HG02970 (cell line): ENCODE measurements at regions not wholly inside any gene's neighbourhood (a gene's known extent, or its start where the extent isn't known, plus 50 kb on each side); places are given as distances from the start of the nearest gene placed in this dataset.
"Not testable (repeated sequence)": the region's sequence is repeated elsewhere in the genome, so short reads cannot be mapped to it uniquely, and the experiment has no call there.

Experiments
- ATAC-seq: cut with Tn5 transposase; IDR thresholded peaks from one replicate; pipeline ENCODE4 v1.9.1; 2021; ENCODE audit warnings: mild to moderate bottlenecking, moderate library complexity, moderate number of reproducible peaks; ENCODE audit not compliant: unreplicated experiment, low FRiP score

DNA sequence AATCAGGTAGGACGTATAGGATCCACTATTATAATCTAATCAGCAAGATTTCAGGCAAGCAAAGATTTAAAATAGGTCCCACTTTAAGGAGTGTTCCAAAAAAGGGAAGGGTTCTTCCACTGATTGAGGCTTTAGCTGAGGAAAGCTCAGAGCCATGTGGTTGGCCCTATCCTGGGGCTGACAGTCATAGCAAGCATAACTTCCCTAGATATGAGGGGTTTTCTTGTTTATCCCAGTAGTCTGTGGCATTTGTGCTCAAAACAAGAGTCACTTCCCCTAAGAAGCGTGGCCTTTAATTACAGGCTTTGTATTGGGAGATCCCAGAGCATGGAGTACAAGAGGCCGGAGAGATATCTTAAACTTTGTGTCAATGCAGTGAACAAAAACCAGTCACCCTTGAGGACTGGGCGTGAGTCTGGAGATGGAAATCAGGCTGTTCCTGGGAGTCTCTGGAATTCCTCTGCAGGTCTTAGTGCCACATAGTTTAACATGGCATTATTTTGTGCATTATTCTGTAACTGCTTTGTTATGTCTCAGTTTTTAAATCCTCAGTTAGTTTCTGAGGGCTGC lies 136.9 kb upstream of the FBXO11 start:
- no peak for ATAC-seq

DNA sequence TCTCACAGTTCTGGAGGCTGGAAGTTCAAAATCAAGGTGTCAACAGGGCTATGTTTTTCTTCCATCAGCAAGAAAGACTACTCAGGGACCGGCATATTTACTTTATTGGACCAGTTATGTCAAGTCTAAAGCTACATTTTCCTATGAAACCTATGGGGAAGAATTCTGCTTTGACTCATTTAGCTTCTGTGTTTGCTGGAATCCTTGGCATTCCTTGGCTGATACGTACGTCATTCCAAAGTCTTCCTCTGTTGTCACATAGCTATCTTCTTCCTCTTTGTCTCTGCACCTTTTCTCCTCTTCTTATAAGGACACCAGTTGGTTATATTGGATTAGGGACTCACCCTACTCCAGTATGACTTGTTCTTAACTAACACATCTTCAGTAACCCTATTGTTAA lies 137.4 kb upstream of the FBXO11 start:
- no peak for ATAC-seq

DNA sequence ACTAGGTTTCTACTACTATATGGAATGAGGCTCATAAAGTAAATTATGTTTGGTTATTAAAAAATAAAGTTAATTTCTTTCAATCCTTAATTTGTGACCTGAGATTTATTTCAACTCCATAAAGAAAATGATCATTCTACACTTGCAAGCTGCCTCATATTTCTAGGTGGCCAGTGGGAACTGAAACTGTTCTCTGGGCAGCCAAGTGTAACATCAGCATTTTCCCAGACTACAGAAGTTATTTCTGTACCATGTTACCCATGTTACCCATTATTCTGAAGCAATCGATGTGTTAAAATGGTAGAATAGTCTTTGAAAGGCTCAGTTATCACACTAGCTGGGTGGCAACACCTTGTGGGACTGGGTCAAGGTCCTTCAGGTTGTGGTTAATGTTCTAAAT lies 139.3 kb upstream of the FBXO11 start:
- no peak for ATAC-seq

DNA sequence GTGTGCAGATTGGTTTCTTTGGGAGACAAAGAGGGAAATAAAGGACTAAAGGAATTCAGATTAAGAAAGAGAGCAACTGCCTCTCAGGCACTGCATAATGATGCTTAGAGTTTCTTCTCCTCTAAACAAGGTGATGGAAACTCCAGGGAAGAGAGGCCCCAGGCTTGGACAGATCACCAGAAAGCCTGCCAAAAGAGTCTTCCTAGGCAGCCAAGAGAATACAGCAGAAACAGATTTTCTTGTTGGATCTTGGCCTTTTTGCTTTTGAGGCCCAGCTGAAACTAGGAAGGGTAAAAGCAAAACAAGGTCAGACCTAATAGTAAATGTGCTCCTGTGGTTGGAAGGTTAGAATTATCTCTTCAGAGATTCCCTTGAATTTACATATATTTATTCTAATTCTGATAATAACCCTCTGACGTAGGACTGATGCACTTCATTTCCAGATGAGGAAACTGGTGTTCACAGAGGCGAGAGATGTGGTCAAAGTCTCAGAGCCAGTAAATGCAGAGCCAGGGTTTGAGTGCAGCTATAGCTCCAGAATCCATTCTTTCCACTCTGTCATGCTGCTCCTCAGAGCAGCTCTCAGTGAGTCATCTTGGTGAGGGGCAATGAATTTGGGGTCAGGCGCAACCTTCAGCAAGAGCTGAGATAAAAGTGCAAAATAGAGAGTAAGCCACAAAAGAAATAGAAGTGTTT lies 142.3 kb upstream of the FBXO11 start:
- ATAC-seq = no peak

DNA sequence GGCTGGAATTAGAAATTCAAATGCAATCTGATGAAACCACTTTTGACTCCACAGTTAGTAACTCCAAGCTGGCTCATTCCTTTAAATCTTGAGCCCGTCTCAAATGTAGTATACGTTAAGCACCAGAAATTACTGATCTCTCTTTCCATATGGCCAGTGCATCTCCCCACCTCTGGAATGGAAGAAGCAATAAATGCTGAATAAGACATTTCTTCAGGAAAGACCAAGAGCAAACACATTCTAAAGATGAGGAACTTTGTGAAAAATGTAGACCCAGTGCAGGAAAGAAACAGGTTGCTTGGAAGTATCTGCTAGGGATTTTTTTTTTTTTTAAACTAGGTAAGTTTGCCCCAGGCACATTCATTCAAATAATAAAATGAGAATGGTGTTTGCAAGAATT lies 143.1 kb upstream of the FBXO11 start:
- ATAC-seq = no peak

DNA sequence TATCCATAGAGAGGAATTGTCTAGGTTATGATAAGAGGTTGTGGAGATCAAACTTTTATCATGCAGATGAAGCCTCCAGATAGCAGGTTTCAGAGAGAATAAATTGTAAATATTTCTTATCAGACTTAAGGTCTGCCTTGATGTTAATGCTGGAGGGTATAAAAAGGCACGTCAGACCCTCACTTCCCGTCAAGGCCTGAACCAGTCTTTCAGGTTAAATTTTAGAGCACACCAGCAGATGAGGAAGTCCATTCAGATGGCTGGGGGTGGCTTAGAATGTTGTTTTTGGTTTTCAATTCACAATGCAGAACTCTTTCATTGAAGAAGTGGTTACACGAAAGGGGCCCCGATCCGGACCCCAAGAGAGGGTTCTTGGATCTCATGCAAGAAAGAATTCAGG lies 144.4 kb upstream of the FBXO11 start:
- ATAC-seq = no peak

DNA sequence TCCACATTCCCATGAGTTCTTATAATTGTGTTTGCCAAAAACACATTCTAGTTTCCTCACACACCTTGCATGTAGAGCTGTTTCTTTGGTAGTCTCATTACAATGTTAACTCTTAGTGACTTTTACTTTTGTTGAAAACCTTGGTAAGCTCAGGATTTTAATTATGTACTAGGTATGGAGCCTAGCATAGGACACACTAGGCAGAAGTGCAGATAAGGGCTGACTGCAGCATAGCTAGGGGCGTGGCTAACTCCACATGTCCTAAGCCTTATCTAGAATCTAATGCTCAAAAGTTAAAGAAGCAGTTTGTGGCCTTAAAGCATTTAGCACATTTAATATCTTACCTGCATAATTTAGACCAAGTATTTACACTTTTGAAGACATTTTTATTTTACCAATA lies 153.7 kb upstream of the FBXO11 start:
- no peak for ATAC-seq

DNA sequence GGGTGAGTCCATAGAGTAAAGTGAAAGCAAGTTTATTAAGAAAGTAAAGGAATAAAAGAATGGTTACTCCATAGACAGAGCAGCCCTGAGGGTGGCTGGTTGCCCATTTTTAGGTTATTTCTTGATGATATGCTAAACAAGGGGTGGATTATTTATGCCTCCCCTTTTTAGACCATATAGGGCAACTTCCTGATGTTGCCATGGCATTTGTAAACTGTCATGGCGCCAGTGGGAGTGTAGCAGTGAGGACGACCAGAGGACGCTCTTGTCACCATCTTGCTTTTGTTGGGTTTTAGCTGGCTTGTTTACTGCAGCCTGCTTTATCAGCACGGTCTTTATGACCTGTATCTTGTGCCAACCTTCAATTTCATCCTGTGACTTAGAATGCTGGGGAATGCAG lies 155.4 kb upstream of the FBXO11 start:
- not testable (repeated sequence) for ATAC-seq

DNA sequence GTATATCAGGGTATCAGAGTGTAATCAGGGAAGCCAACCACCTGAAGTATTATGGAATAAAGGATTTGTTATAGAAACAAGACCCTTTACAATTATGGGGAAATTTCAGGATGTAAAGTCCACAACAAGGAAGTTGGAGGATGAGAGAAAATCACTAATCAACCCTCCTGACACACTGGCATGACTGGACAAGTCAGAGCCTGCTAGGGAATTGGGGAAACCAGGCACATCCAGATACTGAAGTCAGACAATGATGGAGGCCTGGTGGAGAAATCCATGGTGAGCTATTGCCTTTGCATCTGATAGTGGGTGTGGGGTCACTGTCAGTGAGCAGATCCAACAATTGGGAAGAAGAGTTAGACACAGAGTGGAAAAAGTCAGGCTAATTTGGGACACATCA lies 158.8 kb upstream of the FBXO11 start:
- ATAC-seq = no peak

DNA sequence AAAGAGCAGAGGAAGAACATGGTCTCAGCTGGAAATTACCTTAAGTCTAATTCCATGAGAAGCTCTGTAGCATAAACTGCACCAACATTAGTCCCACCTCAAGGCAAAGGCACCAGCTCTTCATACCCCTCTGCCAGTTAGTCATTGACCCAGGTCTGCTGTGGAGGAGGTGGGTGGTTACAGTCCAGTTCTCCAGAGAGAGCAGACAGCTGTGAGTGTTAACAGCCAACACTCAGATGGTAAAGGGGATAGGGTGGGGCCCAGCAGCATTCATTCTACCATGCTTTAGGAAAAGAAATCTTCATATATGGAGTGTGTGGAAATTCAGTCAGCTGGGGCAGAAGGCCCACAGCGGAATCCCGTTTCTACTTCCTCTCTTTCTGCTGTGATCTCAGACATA lies 159.7 kb upstream of the FBXO11 start:
- ATAC-seq = no peak

DNA sequence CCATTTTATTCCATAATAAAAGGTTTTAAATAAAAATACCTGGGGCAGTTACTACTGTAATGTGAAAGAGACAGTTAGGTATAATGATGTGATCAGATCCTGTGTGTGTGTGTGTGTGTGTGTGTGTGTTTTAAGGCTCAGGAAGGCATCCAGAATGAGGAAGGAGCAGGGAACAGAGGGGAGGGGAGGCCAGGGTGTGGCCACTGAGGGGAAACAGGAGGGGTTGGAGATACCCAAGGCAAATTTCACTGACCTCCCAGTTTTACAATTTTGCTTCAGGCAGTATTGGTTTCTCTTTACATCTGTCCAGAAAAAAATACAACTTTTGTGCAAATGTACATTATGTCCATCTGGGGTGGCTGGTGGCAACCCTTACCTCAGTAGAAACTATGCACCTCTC lies 163.5 kb upstream of the FBXO11 start:
- ATAC-seq = no peak

DNA sequence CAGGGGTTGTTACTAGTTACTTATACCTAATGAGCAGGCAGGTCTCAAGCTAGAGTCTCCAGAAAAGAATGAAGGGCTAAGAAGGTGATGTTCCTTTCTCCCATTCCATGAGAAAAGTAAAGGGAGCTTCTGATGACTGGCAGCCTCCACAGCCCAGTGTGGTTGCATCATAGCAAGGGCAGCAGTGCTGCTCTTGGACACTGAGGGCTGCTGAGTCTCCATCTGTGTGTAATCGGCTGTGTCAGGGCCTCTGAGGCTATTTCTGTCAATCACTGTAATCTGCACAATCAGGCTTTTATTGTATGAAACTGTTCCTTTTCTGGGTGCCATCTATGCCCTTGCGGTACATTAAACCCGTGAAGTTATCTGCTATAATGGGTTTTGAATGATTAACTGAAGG lies 164.1 kb upstream of the FBXO11 start:
- no peak for ATAC-seq

DNA sequence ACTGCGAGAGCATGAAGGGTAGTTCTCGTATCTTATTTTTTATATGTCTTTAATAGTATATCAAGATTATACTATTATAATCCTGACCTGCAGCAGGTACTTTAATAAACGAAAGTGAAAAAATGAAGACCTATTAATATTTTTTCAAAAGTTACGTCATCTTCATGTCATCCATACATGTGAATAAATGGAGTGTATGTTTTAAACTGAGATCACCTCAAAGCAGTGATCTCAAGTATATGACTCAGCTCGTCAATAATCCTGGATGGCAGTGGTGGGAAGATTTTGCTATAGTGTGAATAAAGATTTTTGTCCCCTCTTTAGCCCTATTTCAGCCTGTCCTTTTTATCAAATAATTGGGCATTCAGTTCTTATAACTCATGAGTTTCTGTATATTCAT lies 166.3 kb upstream of the FBXO11 start:
- ATAC-seq = no peak

DNA sequence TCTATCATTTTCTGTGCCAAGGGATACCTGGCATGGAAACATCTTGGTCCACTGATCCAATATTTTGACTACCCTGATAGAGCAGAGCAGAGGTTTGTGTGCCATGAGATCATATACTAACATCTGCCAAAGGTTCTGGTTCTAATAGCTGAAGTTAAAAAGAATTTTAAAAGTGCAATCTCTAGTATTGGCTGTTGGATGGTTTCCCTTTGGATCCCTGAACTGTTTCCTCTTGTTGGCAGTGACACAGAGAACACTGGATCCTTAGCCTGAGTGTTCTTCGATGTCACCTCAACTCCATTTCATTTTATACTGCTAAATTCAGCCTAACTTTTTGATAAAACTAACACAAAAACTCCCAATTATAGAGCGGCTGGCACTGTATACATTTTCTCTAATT lies 169.3 kb upstream of the FBXO11 start:
- no peak for ATAC-seq

DNA sequence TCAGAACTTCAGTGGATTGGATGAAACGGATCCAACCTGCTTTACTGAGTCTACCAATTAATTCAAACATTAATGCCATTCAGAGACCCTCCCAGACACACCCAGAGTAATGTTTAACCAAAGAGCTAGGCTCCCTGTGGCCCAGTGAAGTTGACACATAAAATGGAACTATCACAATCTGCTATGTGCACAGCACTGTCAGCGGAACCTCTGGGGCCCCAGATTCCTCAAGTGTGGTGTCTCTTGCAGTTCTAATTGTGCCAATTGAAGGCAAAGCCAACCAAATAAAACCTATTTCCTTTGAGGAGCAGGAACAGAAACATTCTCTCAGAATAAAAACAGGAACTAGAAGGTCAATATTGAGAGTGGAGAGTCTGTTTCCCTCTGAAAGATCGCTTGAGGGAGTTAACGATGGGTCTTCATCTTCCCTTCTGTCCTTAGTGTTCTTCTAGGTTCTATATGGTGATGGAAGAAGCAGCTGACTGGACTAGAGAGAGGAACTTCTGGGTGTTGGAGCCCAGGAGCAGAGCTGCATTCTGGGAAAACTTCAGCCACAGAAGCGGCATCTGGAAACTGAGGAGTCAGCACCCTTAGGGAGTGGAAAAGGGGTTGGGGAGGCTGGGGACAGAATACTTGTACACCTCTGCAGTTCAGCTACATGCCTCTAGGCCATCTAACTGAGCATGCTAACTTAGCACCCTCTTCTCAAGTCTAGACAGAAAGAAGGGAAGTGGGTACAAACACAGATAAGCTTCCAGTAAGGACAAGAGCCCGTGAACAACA lies 174.4 kb upstream of the FBXO11 start:
- ATAC-seq = no peak

DNA sequence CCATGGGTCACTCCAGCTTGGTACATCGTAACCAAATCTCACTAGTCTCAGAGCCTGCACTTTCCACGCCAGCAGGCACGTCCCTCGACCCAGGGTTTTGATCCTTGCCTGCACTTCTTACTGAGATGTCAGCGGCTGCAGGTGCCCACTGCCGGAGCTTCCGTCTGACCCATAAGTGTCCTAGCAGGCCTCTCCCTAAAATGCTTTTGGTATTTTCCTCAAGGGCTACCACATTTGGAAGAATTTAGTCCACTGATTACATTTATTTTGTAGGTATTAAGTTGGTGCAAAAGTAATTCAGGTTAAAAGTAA lies 175.0 kb upstream of the FBXO11 start:
- ATAC-seq = no peak

DNA sequence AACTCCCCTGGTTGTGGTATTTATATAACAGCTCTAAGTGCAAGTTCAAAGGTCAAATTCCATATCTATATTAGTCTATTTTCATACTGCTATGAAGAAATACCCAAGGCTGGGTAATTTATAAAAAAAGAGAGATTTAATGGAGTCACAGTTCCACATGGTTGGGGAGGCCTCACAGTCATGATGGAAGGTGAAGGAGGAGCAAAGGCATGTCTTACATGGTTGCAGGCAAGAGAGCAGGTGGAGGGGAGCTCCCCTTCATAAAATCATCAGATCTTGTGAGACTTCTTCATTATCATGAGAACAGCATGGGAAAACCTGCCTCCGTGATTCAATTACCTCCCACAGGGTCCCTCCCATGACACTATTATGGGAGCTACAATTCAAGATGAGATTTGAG lies 179.6 kb upstream of the FBXO11 start:
- no peak for ATAC-seq

DNA sequence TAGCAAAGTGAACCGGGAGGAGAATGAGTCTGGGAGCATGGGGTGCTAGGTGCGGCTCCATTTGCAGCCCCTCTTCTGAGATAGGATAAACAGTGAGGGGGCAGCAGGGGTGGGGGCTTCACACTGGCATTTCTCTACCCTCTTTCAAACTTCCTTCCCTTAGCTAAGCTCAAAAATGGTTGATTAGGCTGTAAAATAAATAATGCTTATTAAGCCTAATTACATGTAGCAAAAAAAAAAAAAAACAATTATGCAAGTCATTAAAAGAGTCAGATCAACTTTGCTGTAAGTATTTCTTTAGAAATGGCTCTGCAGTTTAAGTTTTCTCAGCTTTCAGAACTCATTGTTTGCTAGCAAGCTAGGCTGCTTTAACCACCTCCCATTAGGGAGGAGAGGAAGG lies 182.7 kb upstream of the FBXO11 start:
- no peak for ATAC-seq

DNA sequence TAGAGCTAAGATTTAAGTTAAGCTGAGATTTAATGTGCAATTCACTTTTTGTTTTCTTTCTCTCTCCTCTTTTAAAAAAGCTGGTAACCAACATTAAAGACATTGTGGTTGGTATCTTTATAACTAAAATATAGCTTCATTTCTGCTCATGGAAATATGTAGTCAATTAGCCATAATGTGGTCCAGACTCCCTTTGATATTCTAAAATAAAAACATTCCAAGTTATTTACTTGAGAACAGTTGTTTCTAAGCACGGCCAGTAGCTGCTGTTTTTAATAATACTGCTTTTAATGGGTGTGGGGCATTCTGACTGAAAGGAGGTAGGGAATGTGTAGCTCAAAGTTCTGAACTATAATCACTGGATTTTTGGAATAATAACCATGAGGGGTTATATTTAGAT lies 183.3 kb upstream of the FBXO11 start:
- no peak for ATAC-seq

DNA sequence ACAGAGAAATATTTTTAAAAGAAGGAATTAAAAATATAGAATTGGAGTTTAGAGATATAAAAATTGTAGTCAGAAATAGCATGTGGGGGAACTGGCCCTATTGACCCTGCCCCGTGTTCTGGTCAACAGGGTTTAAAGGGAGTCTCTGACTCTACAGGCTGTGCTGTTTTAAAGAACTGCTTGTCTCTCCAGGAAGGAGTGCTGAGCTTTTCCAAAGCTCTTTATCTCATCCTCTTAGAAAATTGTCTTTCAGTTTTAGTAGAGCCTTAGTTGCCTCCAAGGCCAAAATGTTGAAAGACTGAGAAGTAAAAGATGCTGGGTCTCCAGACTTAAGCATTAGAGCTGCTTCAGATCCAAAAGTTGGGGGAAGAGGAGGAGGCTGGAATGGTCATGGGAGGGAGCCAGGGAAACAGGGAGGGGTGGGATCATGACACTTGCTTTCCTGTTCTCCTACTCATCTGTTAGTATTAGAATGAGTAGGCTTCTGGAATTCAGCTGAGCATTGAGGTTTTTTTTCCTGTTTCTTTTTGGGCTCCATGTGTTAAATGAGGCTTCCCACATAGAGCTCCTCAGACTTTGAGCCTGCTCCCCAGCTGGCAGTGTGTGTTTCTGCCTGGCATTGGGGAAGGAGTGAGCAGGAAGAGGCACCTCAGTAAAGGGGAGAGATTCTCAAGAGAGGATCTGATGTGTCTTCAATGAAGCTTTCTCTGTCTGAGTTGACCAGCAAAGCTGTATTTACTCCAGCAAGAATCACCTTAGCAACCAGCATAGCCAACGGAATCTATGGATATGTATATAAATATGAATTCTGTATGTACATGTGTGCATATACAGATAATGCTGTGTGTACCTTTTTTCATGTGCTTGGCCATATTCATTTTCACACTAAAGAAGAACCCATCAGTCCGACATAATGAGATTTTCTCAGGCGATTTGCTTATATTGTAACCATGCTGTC lies 186.8 kb upstream of the FBXO11 start:
- ATAC-seq = no peak

DNA sequence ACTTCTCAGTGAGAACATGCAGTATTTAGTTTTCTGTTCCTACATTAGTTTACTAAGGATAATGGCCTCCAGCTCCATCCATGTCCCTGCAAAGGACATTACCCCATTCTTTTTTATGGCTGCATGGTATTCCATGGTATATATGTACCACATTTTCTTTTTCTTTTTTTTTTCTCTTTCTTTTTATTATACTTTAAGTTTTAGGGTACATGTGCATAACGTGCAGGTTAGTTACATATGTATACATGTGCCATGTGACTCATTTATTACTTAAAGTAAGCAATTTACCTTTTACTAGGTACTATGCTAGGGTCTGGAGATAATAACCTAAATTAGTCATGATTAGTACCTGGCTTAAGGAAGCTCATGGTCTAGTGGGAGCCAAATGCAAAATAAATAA lies 190.5 kb upstream of the FBXO11 start:
- not testable (repeated sequence) for ATAC-seq
